Gastroesophageal sphincter (tissue), 3 donors: ENCODE measurements at regions not wholly inside any gene's neighbourhood (a gene's known extent, or its start where the extent isn't known, plus 50 kb on each side); places are given as distances from the start of the nearest gene placed in this dataset.

Source experiments
- EP300 ChIP-seq: sonication (generic); formaldehyde crosslinking; IDR thresholded peaks from one replicate; pipeline ENCODE4 v1.6.1; 2017; ENCODE audit warnings: antibody characterized with exemption, mild to moderate bottlenecking
- POLR2A ChIP-seq, 2 donors: fragments of 450-650 bp; IDR thresholded peaks; one replicate each; pipeline ENCODE4 v1.6.1; 2017; ENCODE audit warnings: antibody characterized with exemption in 2 of 2, mild to moderate bottlenecking in 2 of 2, moderate library complexity in 1 of 2
- POLR2AphosphoS5 ChIP-seq: sonication (generic); formaldehyde crosslinking; IDR thresholded peaks from one replicate; pipeline ENCODE4 v1.6.1; 2017; ENCODE audit warnings: antibody characterized with exemption
- TF ChIP-seq, protein P1 (sequence below), 4 experiments: fragments of 200-600 bp in 2 of 4; fragments of 450-650 bp in 2 of 4; sonication (generic) in 1 of 4; IDR thresholded peaks; one replicate each; pipeline ENCODE4 v1.5.1; 2017 to 2019; ENCODE audit warnings: antibody characterized with exemption in 4 of 4, mild to moderate bottlenecking in 2 of 4, moderate library complexity in 2 of 4

- TF ChIP-seq, protein P1, sequence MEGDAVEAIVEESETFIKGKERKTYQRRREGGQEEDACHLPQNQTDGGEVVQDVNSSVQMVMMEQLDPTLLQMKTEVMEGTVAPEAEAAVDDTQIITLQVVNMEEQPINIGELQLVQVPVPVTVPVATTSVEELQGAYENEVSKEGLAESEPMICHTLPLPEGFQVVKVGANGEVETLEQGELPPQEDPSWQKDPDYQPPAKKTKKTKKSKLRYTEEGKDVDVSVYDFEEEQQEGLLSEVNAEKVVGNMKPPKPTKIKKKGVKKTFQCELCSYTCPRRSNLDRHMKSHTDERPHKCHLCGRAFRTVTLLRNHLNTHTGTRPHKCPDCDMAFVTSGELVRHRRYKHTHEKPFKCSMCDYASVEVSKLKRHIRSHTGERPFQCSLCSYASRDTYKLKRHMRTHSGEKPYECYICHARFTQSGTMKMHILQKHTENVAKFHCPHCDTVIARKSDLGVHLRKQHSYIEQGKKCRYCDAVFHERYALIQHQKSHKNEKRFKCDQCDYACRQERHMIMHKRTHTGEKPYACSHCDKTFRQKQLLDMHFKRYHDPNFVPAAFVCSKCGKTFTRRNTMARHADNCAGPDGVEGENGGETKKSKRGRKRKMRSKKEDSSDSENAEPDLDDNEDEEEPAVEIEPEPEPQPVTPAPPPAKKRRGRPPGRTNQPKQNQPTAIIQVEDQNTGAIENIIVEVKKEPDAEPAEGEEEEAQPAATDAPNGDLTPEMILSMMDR (IDR thresholded peaks at IDR 0.05): no peak
- no peak for TF ChIP-seq POLR2A (IDR thresholded peaks at IDR 0.05)
- no peak for TF ChIP-seq EP300
- no peak for TF ChIP-seq POLR2AphosphoS5
Measured at GRCh38 chr5:157924931-157925729, 66.2 kb upstream of the CLINT1 start.
